OCI-M1 (cell line): ENCODE measurements at regions not wholly inside any gene's neighbourhood (a gene's known extent, or its start where the extent isn't known, plus 50 kb on each side); places are given as distances from the start of the nearest gene placed in this dataset.

ENCODE experiments used
- DNase-seq: peaks from one replicate; lab custom pipeline; 2025; lab: John Stamatoyannopoulos, UW

DNA sequence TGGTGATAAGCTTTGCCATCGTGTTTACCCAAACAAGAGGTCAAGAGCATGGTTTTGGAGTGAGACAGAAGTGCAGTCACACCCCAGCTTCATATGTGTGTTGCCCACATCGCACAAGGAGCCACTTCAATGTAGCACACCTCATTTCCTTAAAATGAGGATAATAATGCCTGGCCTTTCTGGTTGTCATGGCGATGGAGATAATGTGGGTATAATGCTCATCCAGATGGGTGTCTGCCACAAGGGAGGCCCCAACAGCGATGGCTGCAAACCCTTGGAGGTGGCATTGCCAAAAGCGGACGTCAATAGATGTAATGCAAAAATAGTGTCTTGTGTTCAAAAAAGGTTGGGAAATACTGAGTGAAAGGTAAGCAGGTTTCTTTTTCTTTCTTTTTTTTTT, 83.1 kb upstream of the AJAP1 start:
- no peak for DNase-seq

DNA sequence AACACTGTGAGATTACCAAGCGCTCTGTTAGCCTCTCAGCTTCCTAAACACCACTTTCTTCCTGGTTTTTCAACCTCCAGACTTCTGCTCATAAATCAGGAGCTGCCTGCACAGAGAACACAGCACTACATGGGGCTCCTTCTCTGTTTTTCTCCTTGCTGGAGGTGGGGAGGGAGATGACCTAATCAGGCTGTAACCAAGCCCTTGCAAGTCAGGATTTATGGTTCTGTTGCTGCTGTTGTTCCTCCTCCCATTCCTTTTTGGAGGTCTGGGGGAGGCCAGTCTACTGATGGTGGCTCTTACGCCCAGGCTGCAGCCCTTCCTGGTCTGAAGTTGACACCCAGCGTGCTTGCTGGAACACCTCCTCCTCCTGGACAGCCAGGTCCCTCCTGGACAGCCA, 80.9 kb upstream of the AJAP1 start:
- DNase-seq = no peak

DNA sequence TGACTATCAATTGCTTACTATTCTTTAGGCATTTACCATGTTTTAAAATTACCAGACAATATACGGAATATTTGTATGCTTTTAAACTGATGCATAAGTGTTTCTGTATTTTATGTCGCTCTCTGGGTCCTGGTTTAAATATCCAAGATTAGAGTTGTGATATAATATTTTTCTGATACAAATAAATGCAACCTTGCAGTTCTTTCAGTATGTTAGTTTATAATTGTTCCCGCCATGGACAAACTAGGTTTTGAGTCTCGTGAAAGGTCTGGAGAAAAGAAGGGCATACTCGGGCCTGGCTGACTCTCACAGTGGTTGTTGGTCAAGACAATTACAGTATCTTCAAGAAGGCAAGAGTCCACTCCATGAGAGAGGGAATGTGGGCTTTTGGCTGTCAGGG, 72.6 kb upstream of the AJAP1 start:
- no peak for DNase-seq

DNA sequence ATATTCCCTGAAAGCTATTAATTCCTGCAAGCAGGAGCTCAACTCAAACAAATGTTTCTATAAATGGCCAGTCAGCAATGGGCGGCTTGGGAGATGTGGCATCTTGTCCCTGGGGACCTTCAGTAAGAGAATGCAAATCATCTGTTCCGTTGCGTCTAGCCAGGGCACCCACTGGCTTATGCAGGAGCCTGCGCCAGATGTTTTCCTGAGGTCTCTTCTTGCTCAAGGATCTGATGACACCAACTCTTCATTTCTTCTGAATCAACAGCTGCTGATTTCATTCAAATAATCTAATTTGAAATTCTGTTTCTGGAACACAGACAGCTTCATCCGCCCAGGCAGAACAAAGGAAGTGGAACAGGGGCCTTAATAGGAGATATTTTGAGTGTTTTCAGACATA, 70.0 kb upstream of the AJAP1 start:
- no peak for DNase-seq

DNA sequence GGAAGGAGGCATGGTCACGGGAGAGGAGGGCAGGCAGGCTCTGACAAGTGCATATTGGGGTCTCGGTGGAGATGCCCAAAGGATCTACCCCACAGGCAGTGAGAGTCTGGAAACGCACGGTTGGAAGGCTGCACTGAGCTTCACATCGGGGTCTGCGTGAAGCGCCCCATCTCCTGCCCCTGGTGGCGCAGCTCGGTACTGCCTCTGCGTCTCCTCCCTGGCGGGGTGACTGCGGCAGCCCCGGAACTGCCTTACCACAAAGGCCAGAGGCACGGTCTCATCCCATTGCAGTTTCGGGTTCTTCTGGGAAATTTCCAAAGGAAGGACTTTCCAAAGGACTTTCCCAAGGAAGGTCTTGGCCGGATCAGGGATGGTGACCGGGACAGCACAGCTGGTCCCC, 69.2 kb upstream of the AJAP1 start:
- no peak for DNase-seq

DNA sequence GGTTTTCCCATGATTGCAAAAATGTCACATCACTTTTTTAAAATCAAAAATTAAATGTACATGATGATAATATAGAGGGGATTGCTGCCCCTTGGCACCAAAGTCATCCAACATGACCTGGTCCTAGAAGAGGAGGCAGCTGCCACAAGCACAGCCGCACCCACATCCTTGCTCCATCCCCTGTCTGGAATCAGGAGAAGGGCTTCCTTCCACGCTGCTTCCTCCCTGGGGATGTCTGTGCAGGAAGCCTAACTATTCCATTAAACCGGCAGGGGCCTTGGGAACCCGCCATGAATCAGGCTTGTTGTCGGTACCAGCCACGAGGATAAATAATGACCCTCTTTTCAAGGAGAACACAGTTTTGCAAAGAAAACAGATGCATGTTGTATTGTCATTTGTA, 68.7 kb upstream of the AJAP1 start:
- no peak for DNase-seq

DNA sequence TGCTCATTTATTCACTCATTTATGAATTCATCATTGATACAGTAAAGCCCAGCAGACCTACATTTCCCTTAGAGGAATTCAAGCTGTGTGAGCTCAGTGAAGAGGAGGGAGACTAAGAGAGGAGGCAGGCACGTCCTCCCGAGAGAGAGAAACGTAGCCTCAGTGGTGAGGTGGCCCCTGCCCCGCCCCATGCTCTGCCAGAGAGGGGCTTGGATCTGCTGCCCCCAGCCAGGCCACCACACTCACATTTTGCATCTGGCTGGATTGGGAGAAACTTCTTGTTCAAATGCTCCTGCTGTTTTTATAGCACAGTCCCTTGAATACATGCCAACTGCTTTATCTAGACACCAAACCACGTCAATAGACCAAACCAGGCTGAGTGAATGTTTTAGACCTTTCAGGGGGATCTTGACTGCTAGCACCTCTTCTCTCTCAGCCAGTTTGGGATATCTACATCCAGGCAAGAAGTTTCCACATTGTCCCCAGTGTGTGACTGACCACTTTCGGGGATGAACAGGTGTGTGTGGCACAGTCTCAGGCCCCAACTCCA, 67.7 kb upstream of the AJAP1 start:
- no peak for DNase-seq

DNA sequence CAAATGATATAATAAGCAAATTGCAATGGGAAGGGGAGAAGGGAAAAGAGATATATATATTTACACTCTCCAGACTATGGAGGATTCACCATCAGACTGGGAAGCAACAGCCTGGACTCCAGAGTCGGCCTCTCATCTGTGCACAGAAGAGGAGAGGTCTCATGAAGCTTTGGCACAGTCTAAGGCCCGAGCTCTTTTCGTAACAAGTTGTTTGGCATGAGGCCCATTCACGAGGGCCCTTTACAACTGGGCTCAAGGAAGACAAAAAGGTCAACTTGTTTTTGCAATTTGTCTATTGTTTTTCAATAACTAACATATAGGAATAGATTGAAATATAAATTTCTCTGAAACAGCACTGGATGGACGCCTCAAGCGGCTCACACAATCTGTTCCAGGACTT, 66.7 kb upstream of the AJAP1 start:
- no peak for DNase-seq

DNA sequence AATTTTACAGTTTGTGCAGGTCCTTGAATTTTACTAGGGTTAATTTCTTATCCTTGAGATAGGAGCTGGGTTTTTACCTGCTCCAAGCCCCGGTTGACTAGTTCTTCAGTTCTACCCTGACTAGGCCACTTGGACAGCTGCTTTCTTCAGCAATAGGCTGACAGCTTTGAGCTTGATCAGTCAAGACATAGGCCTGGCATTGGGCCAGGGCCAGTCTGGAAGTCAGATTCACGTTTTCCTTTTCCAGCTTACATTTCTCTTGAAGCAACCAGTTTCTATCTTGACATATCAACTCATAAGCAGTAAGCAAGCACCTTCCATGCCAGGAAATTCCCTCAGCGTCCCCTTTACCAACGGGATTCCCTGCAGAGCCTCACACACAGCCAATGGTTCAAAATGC, 63.7 kb upstream of the AJAP1 start:
- DNase-seq = no peak

DNA sequence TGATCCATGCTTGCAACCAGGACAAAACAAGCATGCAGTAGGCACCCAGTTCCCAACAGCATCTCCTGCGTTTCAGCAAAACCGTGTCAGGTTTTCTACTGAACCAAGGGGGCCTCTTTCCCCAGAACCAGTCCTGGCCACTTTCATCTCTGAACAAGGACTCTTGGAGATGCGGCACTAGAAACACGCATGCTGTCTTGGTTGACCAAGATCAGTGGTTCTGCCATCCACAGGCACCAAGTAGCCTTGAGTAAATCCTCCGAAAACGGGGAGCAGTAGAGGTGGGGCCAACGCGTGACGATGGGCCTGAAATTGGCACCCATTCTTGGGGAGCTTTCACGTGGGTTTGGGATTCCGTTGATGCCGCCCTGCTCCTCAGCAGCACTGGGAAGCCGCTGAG, 62.5 kb upstream of the AJAP1 start:
- no peak for DNase-seq

DNA sequence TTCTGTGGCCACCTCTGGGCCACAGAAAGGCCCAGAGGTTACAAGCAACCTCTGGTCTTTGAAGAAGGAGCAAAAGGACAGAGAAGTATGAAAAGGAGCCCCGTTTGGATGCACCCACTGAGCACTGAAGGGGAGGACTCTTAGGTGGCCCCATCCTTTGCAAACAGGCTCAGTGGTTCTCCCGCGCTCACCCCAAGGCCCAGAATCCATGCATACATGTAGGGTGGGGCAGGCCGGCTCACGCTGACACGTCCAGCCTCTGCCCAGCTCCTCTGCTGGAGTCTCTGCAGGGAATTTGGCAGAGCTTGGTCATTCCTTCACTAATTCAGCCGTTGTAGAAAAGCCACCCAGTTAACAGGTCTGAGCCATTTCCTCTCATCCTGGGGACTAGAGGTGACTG, 61.3 kb upstream of the AJAP1 start:
- no peak for DNase-seq

DNA sequence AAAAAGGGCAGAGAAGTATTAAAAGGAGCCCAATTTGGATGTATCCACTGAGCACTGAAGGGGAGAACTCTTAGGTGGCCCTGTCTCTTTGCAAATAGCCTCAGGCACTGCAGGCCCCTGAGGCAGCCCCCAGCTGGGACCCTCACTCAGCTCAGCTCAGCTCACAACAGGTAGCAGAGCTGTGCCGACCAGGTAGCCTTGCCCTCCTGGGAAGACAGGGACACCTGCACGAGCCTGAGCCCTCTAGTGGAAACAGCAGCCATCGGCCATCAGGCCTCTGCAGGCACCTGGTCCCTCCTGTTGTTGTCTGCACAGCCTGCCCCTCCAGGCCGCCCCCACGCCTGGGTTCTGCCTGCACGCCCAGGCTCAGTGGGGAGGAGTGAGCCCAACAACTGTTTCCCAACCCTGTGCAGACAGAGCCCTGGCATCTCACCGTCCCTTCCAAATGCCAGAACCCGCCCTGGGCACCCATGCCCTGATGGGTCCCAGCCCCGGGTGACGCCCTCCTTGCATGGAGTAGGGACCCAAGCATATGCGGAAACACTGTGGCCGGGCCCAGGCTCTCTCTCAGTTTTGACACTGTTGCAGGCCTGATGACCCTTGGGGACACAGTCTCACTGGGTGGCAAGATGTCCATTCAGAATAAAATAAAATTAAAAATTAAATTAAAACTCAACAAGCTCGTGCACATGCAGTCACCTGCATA, 60.0 kb upstream of the AJAP1 start:
- no peak for DNase-seq

DNA sequence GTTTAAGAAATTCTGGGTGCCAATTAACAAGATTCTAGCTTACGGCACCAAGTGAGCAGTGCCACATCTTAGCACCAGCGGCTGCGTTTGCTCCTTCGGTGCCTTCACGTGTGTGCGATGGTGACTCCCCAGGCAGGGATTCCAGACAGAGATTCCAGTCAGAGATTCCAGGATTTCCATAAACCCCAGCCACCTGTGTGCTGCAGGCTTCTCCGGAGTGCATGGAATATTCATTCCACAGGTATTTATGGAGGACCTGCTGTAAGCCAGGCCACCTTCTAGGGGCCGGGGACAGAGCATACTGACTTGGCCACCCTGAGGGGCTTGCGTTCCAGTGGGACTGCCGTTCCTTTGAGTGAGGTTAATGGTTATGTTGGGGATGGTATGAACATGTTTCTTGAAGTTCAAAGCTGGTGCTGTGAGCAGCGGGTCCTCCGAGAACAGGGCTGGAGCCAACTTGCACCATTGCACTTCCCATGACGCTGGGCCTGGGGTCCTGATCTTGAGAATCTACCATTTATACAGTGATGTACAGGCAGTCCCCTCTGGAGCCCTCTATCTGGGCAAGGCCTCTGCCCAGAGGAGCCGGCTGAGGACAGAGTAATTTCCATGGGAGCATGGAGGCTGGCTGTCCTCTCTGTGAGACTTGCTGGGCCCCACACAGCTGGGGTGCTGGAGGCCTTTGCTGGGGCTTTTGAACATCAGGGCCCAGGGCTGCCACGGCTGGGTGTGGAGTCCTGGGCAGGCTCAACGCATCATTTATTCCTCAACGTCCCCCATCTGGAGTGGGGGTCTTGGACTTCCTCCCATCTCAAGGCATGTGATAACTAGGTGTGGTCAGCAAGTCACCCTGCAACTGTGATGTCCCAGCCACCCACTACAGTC, 58.8 kb upstream of the AJAP1 start:
- no peak for DNase-seq

DNA sequence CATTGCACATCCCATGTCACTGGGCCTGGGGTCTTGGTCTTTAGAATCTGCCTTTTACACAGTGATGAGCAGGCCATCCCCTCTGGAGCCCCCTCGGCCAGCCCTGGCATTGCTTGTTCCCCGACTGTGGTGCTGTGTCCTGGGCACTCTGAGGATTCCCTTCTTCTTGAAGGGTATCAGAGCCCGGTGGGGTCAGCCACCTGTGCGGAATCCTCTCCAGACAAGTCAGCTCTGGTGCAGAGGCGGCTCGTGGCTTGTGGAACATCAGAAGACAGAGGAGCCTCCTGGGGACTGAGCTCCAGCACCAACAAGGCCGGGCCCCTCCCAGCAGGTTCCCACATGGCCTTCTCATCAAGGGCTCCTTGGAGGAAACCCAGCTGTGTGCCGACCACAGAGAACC, 57.9 kb upstream of the AJAP1 start:
- no peak for DNase-seq

DNA sequence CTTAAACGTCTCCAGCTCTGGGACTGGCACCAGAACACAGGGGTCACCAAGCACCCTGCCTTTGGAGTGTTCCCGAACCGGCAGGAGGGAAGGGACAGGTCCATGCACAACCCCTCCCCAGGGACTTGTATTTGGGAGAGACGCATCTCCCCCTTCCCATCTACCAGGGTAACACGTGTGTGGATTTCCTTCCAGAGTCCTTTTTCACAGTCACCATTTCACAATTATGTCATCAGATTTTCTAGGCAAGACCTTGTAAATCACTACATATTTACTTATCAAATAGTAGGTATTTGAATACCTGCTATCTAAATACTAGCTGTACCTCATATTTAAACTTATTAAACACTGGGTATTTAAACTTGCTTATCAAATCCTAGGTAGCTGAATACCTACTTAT, 57.4 kb upstream of the AJAP1 start:
- DNase-seq = no peak

DNA sequence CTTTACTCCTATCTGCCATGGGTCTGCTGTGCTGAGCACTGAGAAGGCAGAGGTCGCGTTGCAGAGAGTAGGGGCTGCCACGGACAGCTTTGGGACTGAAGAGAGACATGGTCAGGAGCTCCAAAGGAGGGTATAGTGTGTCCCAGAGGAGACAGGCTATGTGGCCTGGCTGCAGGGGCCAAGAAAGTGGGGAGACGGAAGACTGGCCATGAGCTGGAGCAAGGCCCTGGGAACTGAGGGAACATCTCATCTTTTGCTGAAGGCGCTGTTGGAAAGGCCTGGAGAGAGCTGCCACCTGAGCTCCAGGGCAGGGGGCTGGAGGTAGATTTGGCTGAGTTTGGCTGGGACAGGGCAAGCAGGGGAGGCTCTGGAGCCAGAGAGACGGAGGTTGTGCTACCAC, 55.8 kb upstream of the AJAP1 start:
- DNase-seq = no peak

DNA sequence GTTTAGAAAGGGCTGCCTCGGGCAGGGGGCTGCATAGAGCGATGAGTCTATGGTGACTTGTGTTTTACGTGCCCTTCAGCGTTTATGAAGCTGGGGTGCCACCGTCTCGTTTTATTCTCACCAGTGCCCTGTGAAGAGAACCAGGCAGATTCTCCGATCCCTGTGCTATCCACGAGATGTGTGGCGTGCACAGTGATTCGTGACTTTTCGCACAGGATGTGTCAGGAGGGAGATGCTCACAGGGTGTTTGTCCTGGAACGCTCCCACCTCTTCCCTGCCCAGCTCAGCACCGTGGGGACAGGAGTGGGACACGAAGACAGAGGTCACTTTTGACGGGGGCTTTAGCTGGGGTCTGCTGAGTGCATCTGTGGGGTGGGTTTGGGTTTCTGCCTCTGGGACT, 54.9 kb upstream of the AJAP1 start:
- no peak for DNase-seq

DNA sequence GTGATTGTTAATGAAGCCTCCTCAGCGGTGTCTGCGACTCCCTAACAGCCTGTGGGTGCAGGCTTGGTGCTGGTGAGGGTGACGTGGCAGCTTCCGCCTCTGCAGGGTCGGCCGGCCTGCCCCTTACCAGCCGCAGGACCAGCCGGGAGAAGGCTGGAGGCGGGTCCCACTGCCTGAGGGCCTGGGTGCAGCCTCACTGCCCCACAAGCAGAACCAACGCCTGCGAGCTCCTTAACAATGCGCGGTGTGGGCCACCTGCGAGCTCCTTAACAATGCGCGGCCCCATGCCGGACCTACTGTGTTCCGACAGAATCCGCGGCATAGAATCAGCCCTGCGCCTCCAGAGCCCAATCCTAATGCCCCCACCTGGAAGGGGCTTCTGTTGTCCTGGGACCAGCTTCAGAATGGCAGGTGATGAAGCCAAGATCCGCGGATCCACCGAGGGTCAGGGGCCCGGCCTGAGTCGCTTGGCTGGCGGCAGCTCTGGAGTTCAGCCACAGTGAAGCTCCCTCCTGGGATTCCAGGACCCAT, 54.4 kb upstream of the AJAP1 start:
- no peak for DNase-seq

DNA sequence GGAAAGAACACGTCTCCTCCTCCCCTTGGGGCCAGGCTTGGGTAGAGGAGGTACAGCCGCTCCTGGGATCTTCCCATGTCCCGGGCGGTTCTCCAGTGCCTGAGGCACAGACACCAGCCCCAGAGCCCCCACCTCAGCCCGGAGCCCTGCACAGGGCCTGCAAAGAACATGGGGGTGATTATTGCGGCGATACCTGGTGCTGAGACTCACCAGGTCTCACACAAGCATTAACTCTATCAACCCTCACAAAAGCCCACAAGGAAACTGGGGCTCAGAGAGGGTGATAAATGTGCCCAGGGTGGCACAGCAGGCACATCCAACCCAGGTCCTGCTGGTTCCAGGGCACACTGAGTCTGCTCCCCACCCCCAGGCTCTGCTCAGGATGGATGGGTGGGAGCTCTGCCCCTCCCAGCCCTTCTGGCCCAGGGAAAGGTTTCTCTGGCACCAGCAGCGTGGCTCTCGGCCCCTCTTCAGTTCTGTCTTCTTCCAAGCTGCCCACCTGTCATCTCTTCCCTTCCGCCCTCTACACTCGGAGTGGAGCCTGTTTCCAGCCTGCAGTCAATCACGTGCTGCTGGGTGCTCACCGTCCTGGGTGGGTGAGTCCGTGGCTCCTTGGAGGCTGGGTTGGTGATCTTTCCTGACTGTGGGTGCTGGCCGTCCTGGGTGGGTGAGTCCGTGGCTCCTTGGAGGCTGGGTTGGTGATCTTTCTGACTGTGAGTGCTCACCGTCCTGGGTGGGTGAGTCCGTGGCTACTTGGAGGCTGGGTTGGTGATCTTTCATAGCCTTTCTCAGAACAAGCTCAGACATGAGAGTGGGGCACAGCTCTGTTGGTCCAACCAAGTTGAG, 53.6 kb upstream of the AJAP1 start:
- DNase-seq = no peak

DNA sequence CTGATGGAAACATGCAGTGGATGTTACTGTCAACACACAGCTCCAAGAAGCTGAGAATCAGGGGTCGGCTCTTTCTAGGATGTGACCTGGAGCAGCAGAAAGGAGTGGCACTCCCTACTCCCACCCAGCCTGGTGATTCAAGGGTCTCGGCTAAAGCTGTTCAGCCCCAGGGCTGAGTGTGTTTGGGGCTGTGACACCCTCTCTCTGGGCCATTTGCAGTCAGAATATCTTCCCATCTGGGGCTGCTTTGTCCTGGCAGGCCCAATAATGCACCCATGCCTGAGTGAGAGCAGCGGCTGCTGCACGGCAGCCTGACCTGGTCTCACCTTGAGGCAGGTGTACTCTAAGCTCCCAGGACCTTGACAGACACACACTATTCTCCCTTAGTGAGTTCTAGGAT, 52.5 kb upstream of the AJAP1 start:
- no peak for DNase-seq

DNA sequence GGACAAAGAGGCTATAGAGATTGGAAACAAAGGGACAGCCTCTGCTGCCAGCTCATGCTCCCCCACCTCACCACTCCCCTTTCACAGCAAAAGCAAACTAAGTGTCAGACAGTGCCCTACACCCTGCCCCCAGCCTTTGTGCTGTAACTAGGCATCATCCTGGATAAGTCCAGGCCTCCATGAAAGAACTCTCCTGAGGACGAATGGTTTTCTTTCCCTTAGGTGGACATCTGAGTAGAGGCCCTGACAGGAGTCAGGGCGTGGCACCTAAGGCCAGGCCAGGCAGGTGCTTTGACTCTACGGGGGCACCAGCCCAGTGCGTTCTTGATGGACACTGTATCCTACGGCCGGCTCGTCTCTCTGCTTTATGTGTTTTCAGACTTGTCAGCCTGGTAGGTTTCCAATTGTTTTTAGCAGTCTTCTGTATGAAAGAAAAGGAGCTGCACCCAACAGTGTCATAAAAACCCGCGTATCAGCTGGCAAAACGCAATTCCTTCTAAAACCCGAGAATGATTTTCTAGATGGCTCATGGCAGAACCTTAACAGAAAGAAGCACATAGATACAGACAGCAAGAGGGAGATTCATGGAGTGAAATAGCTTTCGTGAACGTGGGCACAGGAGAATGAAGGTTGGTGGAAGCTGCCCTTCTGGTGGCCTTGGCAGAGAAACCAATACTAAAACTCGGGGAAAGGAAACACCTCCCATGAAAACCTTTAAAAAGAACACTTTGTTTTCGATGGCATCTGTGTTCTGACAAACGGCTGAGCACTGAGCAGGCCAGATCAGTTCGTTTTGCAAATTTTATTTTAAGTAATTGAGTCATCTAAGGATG, 51.7 kb upstream of the AJAP1 start:
- no peak for DNase-seq
